MM.1S (cell line): ENCODE measurements at regions not wholly inside any gene's neighbourhood (a gene's known extent, or its start where the extent isn't known, plus 50 kb on each side); places are given as distances from the start of the nearest gene placed in this dataset.

Experiments used
- CTCF ChIP-seq: fragments of 300-600 bp; sonication (generic); IDR thresholded peaks from 2 replicates; pipeline ENCODE4 v1.5.1; 2016; ENCODE audit warnings: antibody characterized with exemption, low read length, mixed read lengths
- EZH2 ChIP-seq: fragments of 300-600 bp; sonication (generic); optimal IDR thresholded peaks from 2 replicates; pipeline ENCODE3; 2017; ENCODE audit warnings: low read depth, mild to moderate bottlenecking, antibody characterized with exemption, low read length, mixed read lengths
- EZH2phosphoT487 ChIP-seq: fragments of 300-600 bp; sonication (generic); IDR thresholded peaks from 2 replicates; pipeline ENCODE4 v1.6.1; 2018; ENCODE audit warnings: antibody characterized with exemption, low read length

GRCh38 chr20:57907131-57908000 is 197.6 kb upstream of the PMEPA1 start:
- TF ChIP-seq CTCF (no peak), EZH2phosphoT487 (no peak), EZH2 (no peak)
